Epidermal melanocyte (primary cell): ENCODE measurements at regions not wholly inside any gene's neighbourhood (a gene's known extent, or its start where the extent isn't known, plus 50 kb on each side); places are given as distances from the start of the nearest gene placed in this dataset.
"Not testable (repeated sequence)": the region's sequence is repeated elsewhere in the genome, so short reads cannot be mapped to it uniquely, and the experiment has no call there.

Experiments
- DNase-seq: peaks from one replicate; pipeline ENCODE4 v3.0.0; 2011; ENCODE audit warnings: low spot score; ENCODE audit not compliant: insufficient read length

GRCh38 chr2:186379052-186379451, 107.0 kb upstream of the ZC3H15 start:
- DNase-seq = no peak

GRCh38 chr2:186380805-186381204, 105.3 kb upstream of the ZC3H15 start:
- DNase-seq = no peak

GRCh38 chr2:186381573-186381972, 104.5 kb upstream of the ZC3H15 start:
- no peak for DNase-seq

- no peak for DNase-seq
Measured at GRCh38 chr2:186382932-186383331, 103.1 kb upstream of the ZC3H15 start.

DNA sequence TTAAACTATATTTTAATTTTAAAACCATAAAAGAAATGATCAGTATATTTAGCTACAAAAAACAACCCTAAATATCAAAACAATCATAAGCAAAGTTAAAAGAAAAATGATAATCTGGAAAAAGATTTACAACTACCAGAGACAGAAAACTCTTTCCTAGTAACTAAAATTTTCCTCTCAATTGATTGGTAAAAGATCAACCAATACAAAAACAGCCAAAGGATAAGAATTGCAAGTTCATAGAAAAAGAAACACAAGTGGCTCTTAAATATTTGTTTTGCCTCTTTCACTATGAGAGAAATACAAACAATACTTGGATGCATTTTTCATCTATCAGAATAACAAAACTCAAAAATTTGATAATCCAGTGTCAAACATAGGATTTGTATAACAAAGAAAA, 101.8 kb upstream of the ZC3H15 start:
- DNase-seq = no peak

GRCh38 chr2:186385638-186386201, 100.3 kb upstream of the ZC3H15 start:
- DNase-seq = not testable (repeated sequence)

GRCh38 chr2:186399082-186399644, 86.9 kb upstream of the ZC3H15 start:
- DNase-seq = no peak

DNA sequence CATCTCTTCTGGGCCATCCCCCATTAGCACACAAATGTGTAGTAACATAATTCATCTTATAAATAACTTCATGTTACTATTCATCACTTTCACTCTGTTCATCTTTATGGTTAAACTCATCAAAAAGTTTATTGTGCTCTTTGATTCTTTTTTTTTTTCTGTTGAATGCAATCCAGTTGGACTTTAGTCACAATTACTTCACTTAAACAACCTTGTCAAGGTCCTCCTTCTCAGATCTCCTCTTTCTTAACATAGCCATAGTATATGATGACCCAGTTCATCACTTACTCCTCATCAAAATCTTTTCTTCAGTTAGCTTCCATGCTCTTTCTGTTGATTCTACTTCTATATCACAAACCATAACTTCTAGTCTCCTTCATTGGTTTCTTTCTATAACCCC, 80.2 kb upstream of the ZC3H15 start:
- no peak for DNase-seq

GRCh38 chr2:186407611-186408010, 78.4 kb upstream of the ZC3H15 start:
- no peak for DNase-seq

DNA sequence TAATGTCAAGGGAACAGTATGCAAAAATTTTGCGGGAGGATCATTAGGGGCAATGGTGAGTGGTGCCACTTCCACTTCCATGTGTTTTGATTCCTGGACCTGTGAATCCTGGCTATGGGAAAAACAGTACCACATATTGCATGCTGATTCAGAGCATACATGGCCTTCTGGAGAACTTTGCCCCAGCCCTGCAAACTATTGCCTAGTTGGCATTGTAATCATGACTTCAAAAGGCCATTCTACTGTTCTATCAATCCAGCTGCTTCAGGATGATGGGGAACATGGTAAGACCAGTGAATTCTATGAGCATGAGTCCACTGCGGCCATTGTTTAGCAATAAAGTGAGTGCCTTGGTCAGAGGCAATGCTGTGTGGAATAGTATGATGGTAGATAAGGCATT, 75.3 kb upstream of the ZC3H15 start:
- no peak for DNase-seq

DNA sequence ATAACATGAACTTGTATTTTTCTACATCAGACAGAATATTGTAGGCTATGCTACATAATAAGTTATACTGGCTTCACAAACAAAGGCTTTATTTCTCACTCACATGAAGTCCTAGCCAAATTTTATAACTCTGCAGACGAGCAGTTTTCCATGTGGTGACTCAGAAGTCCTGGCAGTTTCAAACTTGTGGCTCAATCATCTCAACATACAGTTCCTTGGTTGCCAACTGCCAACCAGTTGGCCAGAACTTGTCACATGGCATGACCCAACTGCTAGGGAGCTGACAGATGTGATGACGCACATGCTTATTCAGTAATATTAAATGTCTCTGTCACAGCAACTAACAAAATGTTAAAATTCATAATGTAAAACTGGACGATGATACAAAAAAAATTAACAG, 63.8 kb upstream of the ZC3H15 start:
- no peak for DNase-seq

DNA sequence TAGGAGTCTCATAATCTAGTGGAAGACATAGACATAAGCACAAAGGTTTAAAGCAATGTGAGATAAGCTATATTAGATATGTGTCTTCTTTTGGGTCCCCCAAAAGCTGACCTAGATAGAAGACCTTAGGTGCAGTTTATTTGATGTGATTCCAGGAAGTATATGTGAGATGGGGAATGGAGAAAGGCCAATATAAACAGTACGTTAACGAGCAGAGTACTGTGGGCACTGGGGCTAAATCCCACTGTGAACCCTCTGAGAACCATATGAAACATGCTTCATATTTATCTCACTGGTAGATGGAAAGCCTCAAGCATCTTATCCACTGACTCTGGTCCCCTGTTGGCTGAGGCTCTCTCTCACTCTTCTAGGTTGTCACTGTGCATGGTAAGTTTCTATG, 62.6 kb upstream of the ZC3H15 start:
- DNase-seq = no peak

DNA sequence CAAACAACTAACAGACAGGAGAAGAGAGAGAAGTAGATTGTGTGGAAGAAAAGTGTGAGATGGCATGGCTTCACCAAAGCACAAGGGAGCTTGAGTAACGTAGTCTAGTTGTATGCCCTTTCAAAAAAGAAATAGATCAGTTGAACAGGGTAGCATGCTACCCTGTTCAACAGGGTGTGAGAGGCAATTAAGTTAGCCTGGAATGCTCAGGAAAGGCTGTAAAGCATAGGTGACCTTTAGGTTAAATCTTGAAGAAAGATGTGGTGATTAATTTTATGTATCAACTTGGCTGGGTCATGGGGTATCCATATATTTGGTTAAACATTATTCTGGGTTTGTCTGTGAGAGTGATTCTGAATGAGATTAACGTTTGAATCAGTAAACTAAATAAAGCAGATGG, 61.8 kb upstream of the ZC3H15 start:
- DNase-seq = no peak

DNA sequence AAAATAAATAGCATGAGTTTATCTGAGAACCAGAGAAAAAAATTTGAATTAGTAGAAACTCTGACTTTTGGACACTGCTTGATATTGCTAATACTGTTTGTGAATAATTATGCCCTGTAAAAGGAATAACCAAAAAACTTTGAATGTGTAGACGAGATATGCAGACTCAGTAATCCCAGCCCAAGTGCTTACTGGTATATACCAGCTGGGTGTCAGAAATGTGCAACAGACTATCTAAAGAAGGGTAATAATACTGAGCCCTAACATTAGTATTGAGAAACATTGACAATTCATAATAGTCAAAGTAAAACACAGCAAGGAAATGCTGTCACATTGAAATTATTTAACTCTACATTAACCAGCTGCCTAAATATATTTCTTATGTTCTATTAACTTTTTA, 60.5 kb upstream of the ZC3H15 start:
- no peak for DNase-seq

DNA sequence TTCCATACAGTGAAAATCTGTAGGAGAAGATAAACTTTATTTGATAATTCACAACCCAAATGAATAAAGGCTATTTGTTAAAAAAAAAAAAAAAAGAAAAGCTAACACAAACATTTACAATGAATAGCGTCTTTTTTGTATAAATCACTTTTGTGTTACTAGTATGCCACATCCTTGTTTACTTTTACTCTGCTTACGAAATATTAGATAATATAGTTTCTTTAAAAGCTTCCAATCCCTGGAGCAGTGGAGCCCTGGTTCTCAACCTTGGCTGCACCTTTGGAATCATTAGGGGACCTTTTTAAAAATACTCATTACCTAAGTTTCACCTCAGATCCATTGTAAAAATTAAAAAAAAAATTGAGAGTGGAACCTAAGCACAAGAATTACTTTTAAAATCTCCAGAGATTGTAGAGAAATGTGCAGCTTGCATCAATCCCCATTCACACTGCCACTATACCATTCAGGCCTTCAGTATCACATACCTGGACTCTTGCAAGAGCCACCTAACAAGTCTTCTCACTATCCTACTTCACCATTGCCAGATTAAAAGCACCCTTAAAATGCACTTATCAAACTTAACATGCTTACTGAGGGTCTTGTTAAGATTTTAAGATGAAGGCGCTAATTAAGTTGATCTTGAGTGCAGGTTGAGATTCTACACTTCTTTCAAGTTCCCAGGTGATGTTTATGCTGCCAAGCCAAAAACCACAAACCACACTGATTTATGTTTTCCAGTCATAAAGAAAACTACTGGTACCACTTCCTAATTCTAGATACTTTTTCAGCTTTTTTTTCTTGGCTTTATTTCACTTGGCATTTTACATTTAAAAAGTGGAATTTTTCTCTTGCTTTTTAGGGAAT, 59.7 kb upstream of the ZC3H15 start:
- DNase-seq = no peak

DNA sequence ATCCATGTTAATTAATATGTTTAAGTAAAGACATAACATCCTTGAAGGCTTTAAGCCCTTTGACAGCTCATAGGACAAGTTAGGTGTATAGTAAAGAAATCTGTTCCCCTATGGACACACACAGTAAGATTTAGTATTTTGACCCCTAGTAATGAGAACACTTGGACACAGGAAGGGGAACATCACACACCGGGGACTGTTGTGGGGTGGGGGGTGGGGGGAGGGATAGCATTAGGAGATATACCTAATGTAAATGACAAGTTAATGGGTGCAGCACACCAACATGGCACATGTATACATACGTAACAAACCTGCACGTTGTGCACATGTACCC, 59.1 kb upstream of the ZC3H15 start:
- DNase-seq = not testable (repeated sequence)

DNA sequence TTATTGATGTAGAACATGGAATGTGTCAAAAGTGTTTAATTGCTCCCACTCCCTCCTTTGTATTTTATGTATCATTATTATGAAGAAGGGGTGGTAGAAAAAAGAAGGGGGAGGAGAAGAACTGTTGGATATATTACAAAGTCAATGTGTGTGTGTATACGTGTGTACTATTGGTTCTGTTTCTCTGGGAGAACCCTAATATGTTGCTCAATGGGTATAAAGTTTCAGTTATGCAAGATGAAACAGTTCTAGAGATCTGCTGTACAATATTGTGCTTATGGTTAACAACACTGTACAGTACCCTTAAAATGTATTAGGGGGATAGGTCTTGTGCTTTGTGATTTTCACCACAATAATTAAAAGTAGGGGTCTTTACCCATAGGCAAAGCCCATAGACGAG, 58.1 kb upstream of the ZC3H15 start:
- no peak for DNase-seq

DNA sequence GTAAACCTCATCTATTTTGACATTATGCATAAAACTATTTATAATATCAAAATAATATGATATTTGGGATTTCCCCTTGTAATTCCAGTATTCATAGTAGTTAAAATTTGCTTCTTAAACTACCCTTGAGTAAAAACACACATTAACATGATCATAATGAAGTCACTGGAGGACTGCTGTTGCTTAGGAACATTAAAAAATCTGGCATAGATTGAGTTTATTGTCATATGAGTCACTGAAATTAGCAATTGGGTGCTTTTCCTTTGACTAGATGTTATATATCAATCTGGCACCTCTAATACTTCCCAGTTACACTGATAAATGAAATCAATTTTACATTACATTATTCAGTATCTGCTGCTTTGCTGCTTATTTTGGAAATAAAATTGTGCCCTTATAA, 57.0 kb upstream of the ZC3H15 start:
- DNase-seq = no peak

GRCh38 chr2:186431306-186431705, 54.8 kb upstream of the ZC3H15 start:
- no peak for DNase-seq

DNA sequence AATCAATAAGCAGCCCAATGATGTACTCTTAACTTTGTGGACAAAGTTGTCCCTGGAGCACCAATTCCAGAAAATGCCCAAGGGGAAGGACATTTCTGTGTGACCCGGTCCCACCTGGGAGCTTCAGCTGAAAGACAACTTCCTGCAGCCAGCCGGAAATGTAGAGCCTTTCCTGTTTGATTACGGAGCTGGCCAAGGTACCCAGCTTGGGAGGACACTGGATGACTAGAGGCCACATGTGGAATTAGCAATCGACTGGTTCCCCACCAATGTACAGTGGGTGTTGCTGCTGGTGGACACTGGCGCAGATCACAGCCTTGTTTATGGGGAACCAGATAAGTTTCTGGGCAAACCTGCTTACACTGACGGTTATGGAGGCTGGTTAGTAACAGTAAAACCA, 53.0 kb upstream of the ZC3H15 start:
- no peak for DNase-seq

DNA sequence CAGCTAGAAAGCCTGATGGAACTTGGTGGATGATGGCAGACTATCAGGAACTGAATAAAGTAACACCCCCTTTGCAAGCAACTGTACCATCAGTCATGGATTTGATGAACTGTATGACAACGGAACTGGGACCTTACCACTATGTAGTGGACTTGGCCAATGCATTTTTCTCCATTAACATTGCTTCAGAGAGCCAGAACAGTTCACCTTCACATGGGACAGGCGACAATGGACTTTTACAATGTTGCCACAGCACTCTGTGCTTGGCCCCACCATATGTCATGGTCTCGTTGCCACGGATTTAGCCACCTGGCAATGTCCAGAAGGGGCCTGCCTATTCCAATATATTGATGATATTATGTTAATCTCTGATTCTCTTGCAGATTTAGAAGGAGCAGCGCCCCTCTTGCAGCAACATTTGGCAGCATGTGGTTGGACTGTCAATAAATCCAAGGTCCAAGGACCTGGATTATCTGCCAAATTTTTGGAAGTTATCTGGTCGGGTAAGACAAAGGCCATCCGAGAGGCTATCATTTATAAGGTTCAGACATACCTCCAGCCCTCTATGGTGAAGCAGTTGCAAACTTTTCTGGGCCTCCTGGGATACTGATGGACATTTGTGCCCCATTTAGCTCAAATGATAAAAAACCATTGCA, 52.2 kb upstream of the ZC3H15 start:
- no peak for DNase-seq
